WERI-Rb-1 (cell line): ENCODE measurements at regions not wholly inside any gene's neighbourhood (a gene's known extent, or its start where the extent isn't known, plus 50 kb on each side); places are given as distances from the start of the nearest gene placed in this dataset.
"Not testable (repeated sequence)": the region's sequence is repeated elsewhere in the genome, so short reads cannot be mapped to it uniquely, and the experiment has no call there.

Experiments
- DNase-seq: peaks from one replicate; pipeline ENCODE4 v3.0.0-alpha.2; 2020
- H3K27ac ChIP-seq: fragments of 250-450 bp; sonication (Bioruptor Pico); 2 replicates; pipeline ENCODE4 v1.5.1; 2020; ENCODE audit warnings: mild to moderate bottlenecking, moderate library complexity
- H3K27me3 ChIP-seq: fragments of 250-450 bp; sonication (Bioruptor Pico); 2 replicates; pipeline ENCODE4 v1.5.1; 2021; ENCODE audit warnings: mild to moderate bottlenecking, low read depth, moderate library complexity; ENCODE audit not compliant: insufficient read depth, severe bottlenecking
- H3K36me3 ChIP-seq: fragments of 250-450 bp; sonication (Bioruptor Pico); 2 replicates; pipeline ENCODE4 v1.5.1; 2020; ENCODE audit warnings: mild to moderate bottlenecking, moderate library complexity
- H3K4me3 ChIP-seq: 2 replicates; pipeline ENCODE4 v1.5.1; 2011; ENCODE audit warnings: low read depth, mild to moderate bottlenecking, control low read depth, low read length
- H3K9me3 ChIP-seq: fragments of 250-450 bp; sonication (Bioruptor Pico); 2 replicates; pipeline ENCODE4 v1.5.1; 2021; ENCODE audit warnings: mild to moderate bottlenecking, moderate library complexity; ENCODE audit not compliant: severe bottlenecking
- TF ChIP-seq, protein P1 (sequence below): IDR thresholded peaks from 2 replicates; pipeline ENCODE4 v1.5.1; 2011; ENCODE audit warnings: low read depth, mild to moderate bottlenecking, control low read depth, inconsistent platforms, low read length

DNA sequence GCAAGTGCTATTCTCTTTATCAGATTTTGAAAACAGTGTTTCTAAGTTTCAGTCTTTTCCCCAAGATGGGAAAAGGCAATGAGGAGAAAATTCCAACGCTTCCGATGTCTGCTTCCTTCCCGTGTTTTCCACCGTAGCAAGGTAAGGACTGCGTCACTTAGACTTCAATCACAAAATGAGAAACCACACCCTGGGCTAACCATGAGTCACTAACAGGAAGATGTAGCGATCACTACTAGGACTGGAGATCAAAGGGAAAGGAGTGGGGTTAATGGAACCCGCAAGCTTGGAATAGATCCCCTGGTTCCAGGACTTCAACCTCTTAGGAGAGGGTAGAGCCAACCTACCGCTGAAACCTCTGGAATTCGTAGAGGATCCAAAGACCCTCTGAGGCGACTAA is 250.7 kb upstream of the ZFP42 start:
- H3K9me3 ChIP-seq = peaks cover 11% of the 10 kb centered on the region
- H3K27ac ChIP-seq = no peak overlapping the region
- H3K27me3 ChIP-seq = peaks cover 71% of the 10 kb centered on the region
- no peak for DNase-seq
- no peaks in the 10 kb centered on the region for H3K36me3 ChIP-seq
- TF ChIP-seq, protein P1, sequence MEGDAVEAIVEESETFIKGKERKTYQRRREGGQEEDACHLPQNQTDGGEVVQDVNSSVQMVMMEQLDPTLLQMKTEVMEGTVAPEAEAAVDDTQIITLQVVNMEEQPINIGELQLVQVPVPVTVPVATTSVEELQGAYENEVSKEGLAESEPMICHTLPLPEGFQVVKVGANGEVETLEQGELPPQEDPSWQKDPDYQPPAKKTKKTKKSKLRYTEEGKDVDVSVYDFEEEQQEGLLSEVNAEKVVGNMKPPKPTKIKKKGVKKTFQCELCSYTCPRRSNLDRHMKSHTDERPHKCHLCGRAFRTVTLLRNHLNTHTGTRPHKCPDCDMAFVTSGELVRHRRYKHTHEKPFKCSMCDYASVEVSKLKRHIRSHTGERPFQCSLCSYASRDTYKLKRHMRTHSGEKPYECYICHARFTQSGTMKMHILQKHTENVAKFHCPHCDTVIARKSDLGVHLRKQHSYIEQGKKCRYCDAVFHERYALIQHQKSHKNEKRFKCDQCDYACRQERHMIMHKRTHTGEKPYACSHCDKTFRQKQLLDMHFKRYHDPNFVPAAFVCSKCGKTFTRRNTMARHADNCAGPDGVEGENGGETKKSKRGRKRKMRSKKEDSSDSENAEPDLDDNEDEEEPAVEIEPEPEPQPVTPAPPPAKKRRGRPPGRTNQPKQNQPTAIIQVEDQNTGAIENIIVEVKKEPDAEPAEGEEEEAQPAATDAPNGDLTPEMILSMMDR = no peak
- H3K4me3 ChIP-seq = no peak overlapping the region

- H3K36me3 ChIP-seq, H3K4me3 ChIP-seq, H3K27ac ChIP-seq, DNase-seq, H3K9me3 ChIP-seq: not testable (repeated sequence)
- H3K27me3 ChIP-seq = peaks cover 48% of the 10 kb centered on the region
Observed at GRCh38 chr4:187750652-187751051, 244.9 kb upstream of the ZFP42 start.

DNA sequence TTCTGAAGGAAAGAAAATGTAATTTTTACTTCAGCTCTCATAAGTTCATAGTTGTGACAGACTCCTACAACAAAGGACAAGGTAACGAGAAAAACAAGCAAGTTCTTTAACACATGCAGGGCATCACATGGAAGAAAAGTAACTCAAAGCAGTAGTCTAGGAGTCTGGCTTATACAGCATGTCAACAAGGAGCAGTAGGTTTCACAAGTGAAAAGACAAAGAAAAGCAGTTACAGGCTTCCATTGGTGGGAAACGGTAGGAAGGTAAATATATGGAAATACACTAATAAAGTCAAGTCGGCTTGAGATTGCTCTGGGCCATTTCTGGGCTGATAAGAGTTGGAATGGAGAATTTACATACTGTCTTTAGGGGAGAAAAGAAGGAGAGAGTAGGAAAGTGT is 228.4 kb upstream of the ZFP42 start:
- no peak overlapping the region for H3K4me3 ChIP-seq
- TF ChIP-seq, protein P1 = no peak
- H3K36me3 ChIP-seq = no peaks in the 10 kb centered on the region
- DNase-seq = no peak
- H3K9me3 ChIP-seq = no peaks in the 10 kb centered on the region
- H3K27me3 ChIP-seq = peaks cover 77% of the 10 kb centered on the region
- H3K27ac ChIP-seq = no peak overlapping the region

DNA sequence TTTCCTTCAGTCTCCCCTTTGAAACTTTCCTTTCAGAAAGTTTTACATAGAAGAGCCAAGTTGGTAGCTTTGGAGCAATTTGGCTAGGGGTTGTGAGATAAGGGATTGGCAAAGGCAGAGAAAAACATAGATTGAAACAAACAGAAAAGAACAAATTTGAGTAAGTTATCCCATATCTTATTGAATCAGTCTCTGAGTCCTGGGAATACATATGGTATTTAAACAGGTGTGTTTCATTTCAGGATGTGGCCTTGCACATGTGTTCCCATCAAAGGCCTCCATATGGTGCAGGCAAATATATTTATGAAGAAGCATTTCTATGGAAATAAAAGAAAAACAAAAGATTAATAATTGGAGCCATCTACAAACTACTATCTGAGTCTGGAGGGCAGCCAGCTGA is 227.9 kb upstream of the ZFP42 start:
- TF ChIP-seq, protein P1 = no peak
- peaks cover 72% of the 10 kb centered on the region for H3K27me3 ChIP-seq
- H3K27ac ChIP-seq = no peak overlapping the region
- no peaks in the 10 kb centered on the region for H3K9me3 ChIP-seq
- H3K4me3 ChIP-seq = no peak overlapping the region
- DNase-seq = no peak
- H3K36me3 ChIP-seq = no peaks in the 10 kb centered on the region

DNA sequence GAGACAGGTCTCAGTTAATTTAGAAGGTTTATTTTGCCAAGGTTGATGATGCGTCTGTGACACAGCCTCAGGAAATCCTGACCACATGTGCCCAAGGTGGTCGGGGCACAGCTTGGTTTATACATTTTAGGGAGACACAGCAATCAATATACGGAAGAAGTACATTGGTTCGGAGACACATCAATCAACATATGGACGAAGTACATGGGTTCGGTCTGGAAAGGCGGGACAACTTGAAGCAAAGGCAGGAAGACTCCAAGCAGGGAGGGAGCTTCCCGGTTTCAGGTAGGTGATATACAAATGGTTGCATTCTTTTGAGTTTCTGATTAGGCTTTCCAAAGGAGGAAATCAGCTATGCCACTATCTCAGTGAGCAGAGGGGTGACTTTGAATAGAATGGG is 225.2 kb upstream of the ZFP42 start:
- DNase-seq = no peak
- Histone ChIP-seq H3K27me3 (peaks cover 70% of the 10 kb centered on the region), H3K27ac (no peak overlapping the region), H3K36me3 (no peaks in the 10 kb centered on the region), H3K4me3 (no peak overlapping the region), H3K9me3 (no peaks in the 10 kb centered on the region)
- TF ChIP-seq, protein P1 = no peak

DNA sequence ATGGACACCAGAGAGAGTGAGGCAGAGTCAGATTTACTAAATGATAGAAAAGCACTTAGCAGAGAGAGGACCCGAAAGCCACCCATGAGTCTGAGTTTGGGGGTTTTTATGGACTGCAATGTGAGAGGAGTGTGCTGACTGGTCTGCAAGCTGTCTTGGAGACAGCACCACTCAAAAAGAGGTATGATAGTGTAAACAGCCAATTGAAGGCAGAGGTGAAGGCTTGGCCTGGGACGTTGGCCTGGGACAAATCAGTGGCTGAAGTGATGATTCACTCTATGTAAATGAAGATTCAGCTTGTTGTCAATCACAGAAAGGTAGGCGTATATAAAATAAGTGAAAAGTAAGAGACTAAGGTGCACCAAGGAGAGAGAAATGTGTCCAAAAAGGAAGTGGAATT is 217.6 kb upstream of the ZFP42 start:
- TF ChIP-seq, protein P1 = no peak
- H3K27me3 ChIP-seq = peaks cover 65% of the 10 kb centered on the region
- H3K9me3 ChIP-seq = no peaks in the 10 kb centered on the region
- H3K4me3 ChIP-seq = no peak overlapping the region
- no peak overlapping the region for H3K27ac ChIP-seq
- no peaks in the 10 kb centered on the region for H3K36me3 ChIP-seq
- no peak for DNase-seq
